ENCODE measurements at regions not wholly inside any gene's neighbourhood (a gene's known extent, or its start where the extent isn't known, plus 50 kb on each side); places are given as distances from the start of the nearest gene placed in this dataset.

- no peak for TF ChIP-seq CTCF (IDR thresholded peaks at IDR 0.05; ENCODE audit: low read depth, low read length, missing control alignments)
- DNase-seq (ENCODE audit: low read depth): no peak
- in situ Hi-C loops (cut with HindIII; ENCODE audit: low sequenced_read_pairs): loop anchor here (25.0 kb wide), 1 partner anchor 661 kb away; no protein-coding TSS in a partner anchor
- H3K4me3 ChIP-seq (ENCODE audit: low read depth, low read length): no peak overlapping the region
Measured at GRCh38 chr1:172751683-172752082, 92.8 kb downstream of the FASLG start.

GRCh38 chr1:172753964-172754363 is 95.1 kb downstream of the FASLG start:
- in situ Hi-C loops (cut with HindIII; ENCODE audit: low sequenced_read_pairs): loop anchor here (25.0 kb wide), 1 partner anchor 658 kb away; no protein-coding TSS in a partner anchor
- DNase-seq (ENCODE audit: low read depth): no peak
- no peak for TF ChIP-seq CTCF (IDR thresholded peaks at IDR 0.05; ENCODE audit: low read depth, low read length, missing control alignments)

GRCh38 chr1:172754609-172755008 is 95.7 kb downstream of the FASLG start:
- TF ChIP-seq CTCF (IDR thresholded peaks at IDR 0.05; ENCODE audit: low read depth, low read length, missing control alignments): no peak
- no peak for DNase-seq (ENCODE audit: low read depth)
- in situ Hi-C loops (cut with HindIII; ENCODE audit: low sequenced_read_pairs): loop anchor here (25.0 kb wide), 1 partner anchor 658 kb away; no protein-coding TSS in a partner anchor
- no peak overlapping the region for H3K4me3 ChIP-seq (ENCODE audit: low read depth, low read length)

More at GRCh38 chr1:172753964-172754363, 95.1 kb downstream of the FASLG start:
- H3K4me3 ChIP-seq (ENCODE audit: low read depth, low read length): no peak overlapping the region

- H3K4me3 ChIP-seq (ENCODE audit: low read depth, low read length): no peak overlapping the region
- no peak for DNase-seq (ENCODE audit: low read depth)
- no peak for TF ChIP-seq CTCF (IDR thresholded peaks at IDR 0.05; ENCODE audit: low read depth, low read length, missing control alignments)
- in situ Hi-C loops (cut with HindIII; ENCODE audit: low sequenced_read_pairs): loop anchor here (25.0 kb wide), 1 partner anchor 657 kb away; no protein-coding TSS in a partner anchor
Measured at GRCh38 chr1:172755099-172755498, 96.2 kb downstream of the FASLG start.

- DNase-seq (ENCODE audit: low read depth): no peak
- no peak overlapping the region for H3K4me3 ChIP-seq (ENCODE audit: low read depth, low read length)
- in situ Hi-C loops (cut with HindIII; ENCODE audit: low sequenced_read_pairs): loop anchor here (25.0 kb wide), 1 partner anchor 656 kb away; no protein-coding TSS in a partner anchor
- TF ChIP-seq CTCF (IDR thresholded peaks at IDR 0.05; ENCODE audit: low read depth, low read length, missing control alignments): no peak
Measured at GRCh38 chr1:172756024-172756423, 97.1 kb downstream of the FASLG start.

GRCh38 chr1:172758259-172758658 is 99.4 kb downstream of the FASLG start:
- no peak for TF ChIP-seq CTCF (IDR thresholded peaks at IDR 0.05; ENCODE audit: low read depth, low read length, missing control alignments)
- H3K4me3 ChIP-seq (ENCODE audit: low read depth, low read length): no peak overlapping the region
- DNase-seq (ENCODE audit: low read depth): no peak
- in situ Hi-C loops (cut with HindIII; ENCODE audit: low sequenced_read_pairs): loop anchor here (25.0 kb wide), 1 partner anchor 654 kb away; no protein-coding TSS in a partner anchor
